Ascending aorta (tissue), 2 donors: ENCODE measurements at regions not wholly inside any gene's neighbourhood (a gene's known extent, or its start where the extent isn't known, plus 50 kb on each side); places are given as distances from the start of the nearest gene placed in this dataset.
"Not testable (repeated sequence)": the region's sequence is repeated elsewhere in the genome, so short reads cannot be mapped to it uniquely, and the experiment has no call there.

Source experiments
- DNase-seq, 2 donors: peaks; one replicate each; pipeline ENCODE4 v3.0.0-alpha.2; 2019; ENCODE audit warnings: low spot score in 2 of 2
- H3K27ac ChIP-seq, 2 donors: fragments of 200-600 bp; sonication (generic); one replicate each; pipeline ENCODE4 v1.5.1; 2016 to 2017; ENCODE audit warnings: mild to moderate bottlenecking in 1 of 2
- H3K27me3 ChIP-seq: fragments of 200-600 bp; sonication (generic); one replicate; pipeline ENCODE4 v1.5.1; 2017
- H3K36me3 ChIP-seq, 2 donors: fragments of 200-600 bp; sonication (generic); one replicate each; pipeline ENCODE4 v1.5.1; 2016
- H3K4me1 ChIP-seq, 2 donors: fragments of 200-600 bp; sonication (generic); one replicate each; pipeline ENCODE4 v1.5.1; 2016 to 2017; ENCODE audit warnings: mild to moderate bottlenecking in 1 of 2
- H3K4me3 ChIP-seq, 2 donors: fragments of 200-600 bp; sonication (generic); one replicate each; pipeline ENCODE4 v1.5.1; 2016 to 2017; ENCODE audit warnings: mild to moderate bottlenecking in 1 of 2
- H3K9me3 ChIP-seq, 2 donors: fragments of 200-600 bp; sonication (generic); one replicate each; pipeline ENCODE4 v1.5.1; 2016
- intact Hi-C: fragments of 100-400 bp; cut with DNase I; formaldehyde crosslinking; loops from one replicate; pipeline ENCODE4 v1.15.1; 2023
- TF ChIP-seq, protein P1 (sequence below), 3 experiments: fragments of 200-600 bp in 2 of 3; fragments of 450-650 bp in 1 of 3; sonication (generic) in 2 of 3; IDR thresholded peaks; one replicate each; pipeline ENCODE4 v1.5.1; 2016 to 2019; ENCODE audit warnings: antibody characterized with exemption in 3 of 3, mild to moderate bottlenecking in 1 of 3, moderate library complexity in 1 of 3

- TF ChIP-seq, protein P1, sequence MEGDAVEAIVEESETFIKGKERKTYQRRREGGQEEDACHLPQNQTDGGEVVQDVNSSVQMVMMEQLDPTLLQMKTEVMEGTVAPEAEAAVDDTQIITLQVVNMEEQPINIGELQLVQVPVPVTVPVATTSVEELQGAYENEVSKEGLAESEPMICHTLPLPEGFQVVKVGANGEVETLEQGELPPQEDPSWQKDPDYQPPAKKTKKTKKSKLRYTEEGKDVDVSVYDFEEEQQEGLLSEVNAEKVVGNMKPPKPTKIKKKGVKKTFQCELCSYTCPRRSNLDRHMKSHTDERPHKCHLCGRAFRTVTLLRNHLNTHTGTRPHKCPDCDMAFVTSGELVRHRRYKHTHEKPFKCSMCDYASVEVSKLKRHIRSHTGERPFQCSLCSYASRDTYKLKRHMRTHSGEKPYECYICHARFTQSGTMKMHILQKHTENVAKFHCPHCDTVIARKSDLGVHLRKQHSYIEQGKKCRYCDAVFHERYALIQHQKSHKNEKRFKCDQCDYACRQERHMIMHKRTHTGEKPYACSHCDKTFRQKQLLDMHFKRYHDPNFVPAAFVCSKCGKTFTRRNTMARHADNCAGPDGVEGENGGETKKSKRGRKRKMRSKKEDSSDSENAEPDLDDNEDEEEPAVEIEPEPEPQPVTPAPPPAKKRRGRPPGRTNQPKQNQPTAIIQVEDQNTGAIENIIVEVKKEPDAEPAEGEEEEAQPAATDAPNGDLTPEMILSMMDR (IDR thresholded peaks at IDR 0.05): no peak
- Histone ChIP-seq H3K4me1 (no peaks in the 10 kb centered on the region), H3K9me3 (no peaks in the 10 kb centered on the region), H3K36me3 (no peaks in the 10 kb centered on the region), H3K4me3 (no peak overlapping the region), H3K27ac (no peak overlapping the region), H3K27me3 (no peaks in the 10 kb centered on the region)
- intact Hi-C loops: no loop called here
- no peak for DNase-seq
These were observed 252.3 kb upstream of the ATP10A start for GRCh38 chr15:26115229-26115943.

DNA sequence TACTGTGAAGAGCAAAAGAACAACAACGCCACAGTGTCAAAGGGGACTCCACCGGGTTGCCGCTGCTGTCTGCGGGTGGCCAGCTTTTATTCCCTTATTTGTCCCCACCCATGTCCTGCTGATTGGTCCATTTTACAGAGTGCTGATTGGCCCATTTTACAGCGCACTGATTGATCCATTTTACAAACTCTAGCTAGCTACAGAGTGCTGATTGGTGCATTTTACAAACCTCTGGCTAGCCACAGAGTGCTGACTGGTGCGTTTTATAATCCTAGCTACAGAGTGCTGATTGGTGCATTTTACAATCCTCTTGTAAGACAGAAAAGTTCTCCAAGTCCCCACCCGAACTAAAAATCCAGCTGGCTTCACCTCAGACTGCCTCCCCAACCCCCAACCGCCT is 251.0 kb upstream of the ATP10A start:
- H3K4me1 ChIP-seq, H3K9me3 ChIP-seq, DNase-seq, H3K36me3 ChIP-seq, intact Hi-C loops, H3K4me3 ChIP-seq, H3K27me3 ChIP-seq, H3K27ac ChIP-seq: not testable (repeated sequence)

- intact Hi-C loops: no loop called here
These were observed 250.2 kb upstream of the ATP10A start for GRCh38 chr15:26113296-26113695.

GRCh38 chr15:26109203-26109602 is 246.1 kb upstream of the ATP10A start:
- TF ChIP-seq, protein P1 (IDR thresholded peaks at IDR 0.05): no peak
- Histone ChIP-seq H3K4me1 (no peaks in the 10 kb centered on the region), H3K4me3 (no peak overlapping the region), H3K27ac (no peak overlapping the region), H3K27me3 (no peaks in the 10 kb centered on the region), H3K36me3 (no peaks in the 10 kb centered on the region), H3K9me3 (no peaks in the 10 kb centered on the region)
- intact Hi-C loops: no loop called here
- DNase-seq: no peak

More at GRCh38 chr15:26113296-26113695, 250.2 kb upstream of the ATP10A start:
- no peak for DNase-seq
- no peaks in the 10 kb centered on the region for H3K4me1 ChIP-seq
- no peaks in the 10 kb centered on the region for H3K36me3 ChIP-seq
- H3K9me3 ChIP-seq: no peaks in the 10 kb centered on the region
- TF ChIP-seq, protein P1 (IDR thresholded peaks at IDR 0.05): no peak
- H3K27me3 ChIP-seq: no peaks in the 10 kb centered on the region
- no peak overlapping the region for H3K4me3 ChIP-seq
- H3K27ac ChIP-seq: no peak overlapping the region

DNA sequence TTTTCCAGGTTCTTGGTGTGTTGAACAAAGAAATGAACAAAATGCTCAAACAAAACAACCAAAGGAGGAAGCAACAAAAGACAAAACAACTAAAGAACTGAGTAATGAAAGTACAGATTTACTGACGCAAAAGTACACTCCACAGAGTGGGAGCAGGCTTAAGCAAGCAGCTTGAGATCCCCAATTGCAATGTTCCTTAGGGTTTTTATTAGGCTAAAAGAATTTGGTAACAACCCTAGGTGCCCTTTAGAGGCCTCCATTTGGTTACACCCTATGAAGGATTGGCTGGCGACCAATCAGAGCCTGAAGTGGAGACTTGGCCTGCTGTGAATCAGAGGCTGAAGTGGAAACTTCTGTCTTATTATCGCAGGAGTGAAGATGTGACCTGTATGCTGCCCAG is 243.4 kb upstream of the ATP10A start:
- Histone ChIP-seq H3K27ac (no peak overlapping the region), H3K36me3 (no peaks in the 10 kb centered on the region), H3K9me3 (no peaks in the 10 kb centered on the region), H3K4me3 (no peak overlapping the region), H3K4me1 (no peaks in the 10 kb centered on the region), H3K27me3 (no peaks in the 10 kb centered on the region)
- TF ChIP-seq, protein P1 (IDR thresholded peaks at IDR 0.05): no peak
- no peak for DNase-seq
- intact Hi-C loops: no loop called here

DNA sequence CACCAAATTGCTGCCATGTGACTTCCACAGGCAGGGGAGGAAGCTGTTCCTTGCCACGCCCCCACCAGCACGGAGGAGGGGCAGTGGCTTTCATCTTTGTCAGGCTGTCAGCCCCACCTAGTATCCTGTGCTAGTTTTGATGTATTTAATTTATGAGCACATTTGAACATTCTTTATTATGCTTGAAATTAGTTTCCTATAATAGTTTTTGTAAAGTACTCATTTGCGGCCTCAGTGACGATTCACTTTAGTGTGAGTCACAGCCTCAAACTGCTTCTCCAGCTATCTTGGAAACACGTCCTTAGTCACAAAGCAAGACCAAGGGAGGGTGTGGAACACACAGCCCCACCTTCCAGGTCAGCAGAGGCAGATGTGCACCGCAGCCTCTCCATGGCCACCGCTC is 239.9 kb upstream of the ATP10A start:
- DNase-seq: no peak
- TF ChIP-seq, protein P1 (IDR thresholded peaks at IDR 0.05): no peak
- intact Hi-C loops: no loop called here
- no peaks in the 10 kb centered on the region for H3K4me1 ChIP-seq
- H3K27ac ChIP-seq: no peak overlapping the region
- H3K4me3 ChIP-seq: no peak overlapping the region
- no peaks in the 10 kb centered on the region for H3K36me3 ChIP-seq
- H3K27me3 ChIP-seq: no peaks in the 10 kb centered on the region
- H3K9me3 ChIP-seq: no peaks in the 10 kb centered on the region
